Hepatocyte (in vitro differentiated cells): ENCODE measurements at regions not wholly inside any gene's neighbourhood (a gene's known extent, or its start where the extent isn't known, plus 50 kb on each side); places are given as distances from the start of the nearest gene placed in this dataset.

Source experiments
- EZH2 ChIP-seq: fragments of 200-600 bp; sonication (generic); IDR thresholded peaks from 2 replicates; pipeline ENCODE4 v1.6.1; 2016; ENCODE audit warnings: antibody characterized with exemption, mild to moderate bottlenecking, borderline replicate concordance
- TF ChIP-seq, protein P1 (sequence below): fragments of 200-600 bp; sonication (generic); IDR thresholded peaks from 2 replicates; pipeline ENCODE4 v1.5.1; 2016; ENCODE audit warnings: antibody characterized with exemption, mild to moderate bottlenecking; ENCODE audit not compliant: poor library complexity

GRCh38 chr1:56034847-56035481 is 544.4 kb downstream of the PLPP3 start:
- TF ChIP-seq, protein P1, sequence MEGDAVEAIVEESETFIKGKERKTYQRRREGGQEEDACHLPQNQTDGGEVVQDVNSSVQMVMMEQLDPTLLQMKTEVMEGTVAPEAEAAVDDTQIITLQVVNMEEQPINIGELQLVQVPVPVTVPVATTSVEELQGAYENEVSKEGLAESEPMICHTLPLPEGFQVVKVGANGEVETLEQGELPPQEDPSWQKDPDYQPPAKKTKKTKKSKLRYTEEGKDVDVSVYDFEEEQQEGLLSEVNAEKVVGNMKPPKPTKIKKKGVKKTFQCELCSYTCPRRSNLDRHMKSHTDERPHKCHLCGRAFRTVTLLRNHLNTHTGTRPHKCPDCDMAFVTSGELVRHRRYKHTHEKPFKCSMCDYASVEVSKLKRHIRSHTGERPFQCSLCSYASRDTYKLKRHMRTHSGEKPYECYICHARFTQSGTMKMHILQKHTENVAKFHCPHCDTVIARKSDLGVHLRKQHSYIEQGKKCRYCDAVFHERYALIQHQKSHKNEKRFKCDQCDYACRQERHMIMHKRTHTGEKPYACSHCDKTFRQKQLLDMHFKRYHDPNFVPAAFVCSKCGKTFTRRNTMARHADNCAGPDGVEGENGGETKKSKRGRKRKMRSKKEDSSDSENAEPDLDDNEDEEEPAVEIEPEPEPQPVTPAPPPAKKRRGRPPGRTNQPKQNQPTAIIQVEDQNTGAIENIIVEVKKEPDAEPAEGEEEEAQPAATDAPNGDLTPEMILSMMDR = no peak
- TF ChIP-seq EZH2 = no peak
